Suprapubic skin (tissue), 4 donors: ENCODE measurements at regions not wholly inside any gene's neighbourhood (a gene's known extent, or its start where the extent isn't known, plus 50 kb on each side); places are given as distances from the start of the nearest gene placed in this dataset.

ENCODE experiments used
- DNase-seq, 2 donors: peaks; one replicate each; pipeline ENCODE4 v3.0.0-alpha.2; 2019; ENCODE audit warnings: low spot score in 2 of 2
- H3K27ac ChIP-seq: fragments of 200-600 bp; sonication (generic); one replicate; pipeline ENCODE4 v1.5.1; 2019
- H3K27me3 ChIP-seq: fragments of 200-600 bp; sonication (generic); one replicate; pipeline ENCODE4 v1.5.1; 2019
- H3K36me3 ChIP-seq: fragments of 200-600 bp; sonication (generic); one replicate; pipeline ENCODE4 v1.5.1; 2019
- H3K4me1 ChIP-seq: fragments of 200-600 bp; sonication (generic); one replicate; pipeline ENCODE4 v1.5.1; 2019
- H3K4me3 ChIP-seq: fragments of 200-600 bp; sonication (generic); one replicate; pipeline ENCODE4 v1.5.1; 2019; ENCODE audit warnings: mild to moderate bottlenecking
- H3K9me3 ChIP-seq: fragments of 200-600 bp; sonication (generic); one replicate; pipeline ENCODE4 v1.5.1; 2019
- CTCF ChIP-seq, 2 donors: fragments of 200-600 bp in 1 of 2; fragments of 450-650 bp in 1 of 2; sonication (generic) in 1 of 2; IDR thresholded peaks; one replicate each; pipeline ENCODE4 v1.5.1; 2016 to 2019; ENCODE audit warnings: antibody characterized with exemption in 2 of 2, mild to moderate bottlenecking in 1 of 2, moderate library complexity in 1 of 2
- EP300 ChIP-seq: sonication (generic); formaldehyde crosslinking; IDR thresholded peaks from one replicate; pipeline ENCODE4 v1.6.1; 2017; ENCODE audit warnings: antibody characterized with exemption
- POLR2A ChIP-seq, 2 donors: fragments of 450-650 bp; IDR thresholded peaks; one replicate each; pipeline ENCODE4 v1.6.1; 2017; ENCODE audit warnings: antibody characterized with exemption in 2 of 2, mild to moderate bottlenecking in 2 of 2, moderate library complexity in 2 of 2
- POLR2AphosphoS5 ChIP-seq, 3 donors: sonication (generic); formaldehyde crosslinking; IDR thresholded peaks; one replicate each; pipeline ENCODE4 v1.6.1; 2017; ENCODE audit warnings: antibody characterized with exemption in 3 of 3
- WGBS: methylation state at CpG from one replicate; pipeline ENCODE4 v1.1.5; 2018; 5-methylcytosine and 5-hydroxymethylcytosine counted together

GRCh38 chr6:65761890-65762289 lies 54.9 kb upstream of the EYS start:
- no peaks in the 10 kb centered on the region for H3K4me1 ChIP-seq
- no peak overlapping the region for H3K4me3 ChIP-seq
- TF ChIP-seq CTCF (IDR thresholded peaks at IDR 0.05) (no peak), EP300 (no peak), POLR2A (IDR thresholded peaks at IDR 0.05) (no peak), POLR2AphosphoS5 (IDR thresholded peaks at IDR 0.05) (no peak)
- no peaks in the 10 kb centered on the region for H3K27me3 ChIP-seq
- H3K27ac ChIP-seq = no peak overlapping the region
- H3K9me3 ChIP-seq = no peaks in the 10 kb centered on the region
- DNase-seq = no peak
- WGBS = 75% methylated on average over 4 of the region's 4 CpGs
- no peaks in the 10 kb centered on the region for H3K36me3 ChIP-seq

DNA sequence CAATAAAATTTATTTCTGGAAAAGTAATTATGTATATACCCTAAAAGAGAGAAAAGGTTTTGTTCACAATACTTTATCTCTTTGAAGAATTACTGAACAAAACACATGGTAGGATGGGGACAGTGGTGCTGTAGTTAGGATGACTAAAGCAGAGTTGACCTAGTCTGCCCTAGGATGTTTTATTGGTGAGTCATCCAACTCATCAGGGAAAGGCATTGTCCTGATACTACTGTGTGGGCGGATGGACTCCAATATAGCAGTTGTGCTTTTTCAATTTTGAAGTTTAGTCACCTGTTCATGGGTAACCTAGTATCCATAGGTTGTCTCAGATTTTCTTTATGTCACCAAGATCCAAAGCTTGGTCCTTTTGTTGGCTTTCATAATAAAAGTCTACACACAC lies 53.3 kb upstream of the EYS start:
- Histone ChIP-seq H3K27ac (no peak overlapping the region), H3K4me3 (no peak overlapping the region), H3K27me3 (no peaks in the 10 kb centered on the region), H3K36me3 (no peaks in the 10 kb centered on the region), H3K9me3 (no peaks in the 10 kb centered on the region), H3K4me1 (no peaks in the 10 kb centered on the region)
- whole genome bisulfite sequencing = 93% methylated on average over 1 of the region's 1 CpG
- no peak for DNase-seq
- TF ChIP-seq POLR2AphosphoS5 (IDR thresholded peaks at IDR 0.05) (no peak), POLR2A (IDR thresholded peaks at IDR 0.05) (no peak), CTCF (IDR thresholded peaks at IDR 0.05) (no peak), EP300 (no peak)
